Lower leg skin (tissue), 3 donors: ENCODE measurements at regions not wholly inside any gene's neighbourhood (a gene's known extent, or its start where the extent isn't known, plus 50 kb on each side); places are given as distances from the start of the nearest gene placed in this dataset.

Experiments used
- POLR2A ChIP-seq, 2 donors: fragments of 450-650 bp; IDR thresholded peaks; one replicate each; pipeline ENCODE4 v1.6.1; 2016 to 2017; ENCODE audit warnings: antibody characterized with exemption in 2 of 2, mild to moderate bottlenecking in 1 of 2, moderate library complexity in 1 of 2
- TF ChIP-seq, protein P1 (sequence below), 3 donors: fragments of 450-650 bp; IDR thresholded peaks; one replicate each; pipeline ENCODE4 v1.5.1; 2016; ENCODE audit warnings: antibody characterized with exemption in 3 of 3, mild to moderate bottlenecking in 3 of 3, moderate library complexity in 2 of 3

DNA sequence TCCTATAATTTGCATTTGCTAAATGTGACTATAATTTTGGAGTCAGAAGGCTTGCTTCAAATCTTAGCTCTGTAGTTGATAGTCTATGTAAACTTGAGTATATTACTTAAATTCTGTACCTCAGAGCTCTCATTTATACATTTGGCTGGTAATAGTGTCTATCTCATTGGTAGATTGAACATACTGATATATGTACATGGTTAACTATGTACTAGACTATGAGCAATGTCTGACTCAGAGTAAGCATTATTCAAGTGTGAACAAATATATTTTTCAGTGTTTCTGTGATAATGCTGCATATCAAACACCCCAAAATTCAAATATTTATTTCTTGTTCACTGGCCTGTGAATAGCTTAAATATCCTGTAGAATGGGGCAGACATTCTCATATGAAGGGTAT lies 1568.9 kb upstream of the PABPC4L start:
- no peak for TF ChIP-seq POLR2A (IDR thresholded peaks at IDR 0.05)
- TF ChIP-seq, protein P1, sequence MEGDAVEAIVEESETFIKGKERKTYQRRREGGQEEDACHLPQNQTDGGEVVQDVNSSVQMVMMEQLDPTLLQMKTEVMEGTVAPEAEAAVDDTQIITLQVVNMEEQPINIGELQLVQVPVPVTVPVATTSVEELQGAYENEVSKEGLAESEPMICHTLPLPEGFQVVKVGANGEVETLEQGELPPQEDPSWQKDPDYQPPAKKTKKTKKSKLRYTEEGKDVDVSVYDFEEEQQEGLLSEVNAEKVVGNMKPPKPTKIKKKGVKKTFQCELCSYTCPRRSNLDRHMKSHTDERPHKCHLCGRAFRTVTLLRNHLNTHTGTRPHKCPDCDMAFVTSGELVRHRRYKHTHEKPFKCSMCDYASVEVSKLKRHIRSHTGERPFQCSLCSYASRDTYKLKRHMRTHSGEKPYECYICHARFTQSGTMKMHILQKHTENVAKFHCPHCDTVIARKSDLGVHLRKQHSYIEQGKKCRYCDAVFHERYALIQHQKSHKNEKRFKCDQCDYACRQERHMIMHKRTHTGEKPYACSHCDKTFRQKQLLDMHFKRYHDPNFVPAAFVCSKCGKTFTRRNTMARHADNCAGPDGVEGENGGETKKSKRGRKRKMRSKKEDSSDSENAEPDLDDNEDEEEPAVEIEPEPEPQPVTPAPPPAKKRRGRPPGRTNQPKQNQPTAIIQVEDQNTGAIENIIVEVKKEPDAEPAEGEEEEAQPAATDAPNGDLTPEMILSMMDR (IDR thresholded peaks at IDR 0.05), result no peak
